ENCODE measurements at regions not wholly inside any gene's neighbourhood (a gene's known extent, or its start where the extent isn't known, plus 50 kb on each side); places are given as distances from the start of the nearest gene placed in this dataset.

DNA sequence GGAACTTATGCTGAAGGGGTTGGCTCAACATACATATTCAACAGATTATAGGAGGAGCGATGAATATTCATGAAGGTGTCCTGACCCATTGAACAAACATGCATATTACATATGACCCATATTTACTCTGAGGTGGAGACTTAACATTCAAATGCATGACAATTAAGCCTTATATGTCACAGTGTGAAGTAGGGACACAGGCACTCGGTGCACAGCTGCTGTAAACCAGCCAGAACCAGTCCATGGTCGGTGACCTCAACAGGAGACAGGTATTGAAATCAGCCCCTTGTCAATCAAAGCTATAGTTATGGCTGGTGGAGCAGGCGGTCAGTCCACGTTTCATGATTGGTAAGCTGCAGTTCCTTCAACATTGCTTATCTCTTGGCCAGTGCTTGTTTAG, 347.3 kb downstream of the THBS2 start:
- Mint-ChIP-seq H3K4me1 (peaks cover 2% of the 10 kb centered on the region), H3K27ac (no peak overlapping the region), H3K36me3 (ENCODE audit: low read depth) (peaks cover 2% of the 10 kb centered on the region), H3K4me3 (no peak overlapping the region), H3K9me3 (peaks cover 20% of the 10 kb centered on the region), H3K27me3 (ENCODE audit: insufficient read depth) (no peaks in the 10 kb centered on the region)
- 86 to 90% methylated on average over 5 of the region's 5 CpGs for WGBS, 2 experiments (ENCODE audit: insufficient coverage in 1 of 2, insufficient read length in 1 of 2)
- Histone ChIP-seq H3K4me1 (ENCODE audit: control insufficient read depth, insufficient read depth, low read length) (no peaks in the 10 kb centered on the region), H3K9me3 (ENCODE audit: control insufficient read depth, low read length) (no peaks in the 10 kb centered on the region), H3K27ac (ENCODE audit: low read depth, low read length) (no peak overlapping the region), H3K9ac (ENCODE audit: extremely low read depth, low read length, poor library complexity, severe bottlenecking) (no peak overlapping the region), H3K4me3 (ENCODE audit: low read length) (no peak overlapping the region), H3K27me3 (ENCODE audit: control insufficient read depth, insufficient read depth, low read length, poor library complexity, severe bottlenecking) (no peaks in the 10 kb centered on the region), H3K36me3 (ENCODE audit: control insufficient read depth, insufficient read depth, low read length) (no peaks in the 10 kb centered on the region)
- no peak for DNase-seq
- TF ChIP-seq, protein P1, sequence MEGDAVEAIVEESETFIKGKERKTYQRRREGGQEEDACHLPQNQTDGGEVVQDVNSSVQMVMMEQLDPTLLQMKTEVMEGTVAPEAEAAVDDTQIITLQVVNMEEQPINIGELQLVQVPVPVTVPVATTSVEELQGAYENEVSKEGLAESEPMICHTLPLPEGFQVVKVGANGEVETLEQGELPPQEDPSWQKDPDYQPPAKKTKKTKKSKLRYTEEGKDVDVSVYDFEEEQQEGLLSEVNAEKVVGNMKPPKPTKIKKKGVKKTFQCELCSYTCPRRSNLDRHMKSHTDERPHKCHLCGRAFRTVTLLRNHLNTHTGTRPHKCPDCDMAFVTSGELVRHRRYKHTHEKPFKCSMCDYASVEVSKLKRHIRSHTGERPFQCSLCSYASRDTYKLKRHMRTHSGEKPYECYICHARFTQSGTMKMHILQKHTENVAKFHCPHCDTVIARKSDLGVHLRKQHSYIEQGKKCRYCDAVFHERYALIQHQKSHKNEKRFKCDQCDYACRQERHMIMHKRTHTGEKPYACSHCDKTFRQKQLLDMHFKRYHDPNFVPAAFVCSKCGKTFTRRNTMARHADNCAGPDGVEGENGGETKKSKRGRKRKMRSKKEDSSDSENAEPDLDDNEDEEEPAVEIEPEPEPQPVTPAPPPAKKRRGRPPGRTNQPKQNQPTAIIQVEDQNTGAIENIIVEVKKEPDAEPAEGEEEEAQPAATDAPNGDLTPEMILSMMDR (conservative IDR thresholded peaks at IDR 0.05), result no peak

GRCh38 chr6:168905451-168906090, 348.1 kb downstream of the THBS2 start:
- TF ChIP-seq, protein P1 (conservative IDR thresholded peaks at IDR 0.05), result no peak
- Histone ChIP-seq H3K4me3 (ENCODE audit: low read length) (no peak overlapping the region), H3K9me3 (ENCODE audit: control insufficient read depth, low read length) (no peaks in the 10 kb centered on the region), H3K27ac (ENCODE audit: low read depth, low read length) (no peak overlapping the region), H3K9ac (ENCODE audit: extremely low read depth, low read length, poor library complexity, severe bottlenecking) (no peak overlapping the region), H3K36me3 (ENCODE audit: control insufficient read depth, insufficient read depth, low read length) (no peaks in the 10 kb centered on the region), H3K27me3 (ENCODE audit: control insufficient read depth, insufficient read depth, low read length, poor library complexity, severe bottlenecking) (no peaks in the 10 kb centered on the region), H3K4me1 (ENCODE audit: control insufficient read depth, insufficient read depth, low read length) (no peaks in the 10 kb centered on the region)
- H3K36me3 Mint-ChIP-seq (ENCODE audit: low read depth), result peaks cover 2% of the 10 kb centered on the region
- no peaks in the 10 kb centered on the region for H3K27me3 Mint-ChIP-seq (ENCODE audit: insufficient read depth)
- peaks cover 20% of the 10 kb centered on the region for H3K9me3 Mint-ChIP-seq
- H3K4me3 Mint-ChIP-seq, result no peak overlapping the region
- no peak for DNase-seq
- H3K27ac Mint-ChIP-seq, result no peak overlapping the region
- 86 to 94% methylated on average over 3 to 6 of the region's 7 CpGs for WGBS, 2 experiments (ENCODE audit: insufficient coverage in 1 of 2, insufficient read length in 1 of 2)
- H3K4me1 Mint-ChIP-seq, result peaks cover 2% of the 10 kb centered on the region

GRCh38 chr6:168903613-168904345, 349.9 kb downstream of the THBS2 start:
- H3K36me3 Mint-ChIP-seq (ENCODE audit: low read depth), result no peaks in the 10 kb centered on the region
- no peaks in the 10 kb centered on the region for H3K27me3 Mint-ChIP-seq (ENCODE audit: insufficient read depth)
- H3K27ac Mint-ChIP-seq, result no peak overlapping the region
- no peak overlapping the region for H3K9ac ChIP-seq (ENCODE audit: extremely low read depth, low read length, poor library complexity, severe bottlenecking)
- no peaks in the 10 kb centered on the region for H3K27me3 ChIP-seq (ENCODE audit: control insufficient read depth, insufficient read depth, low read length, poor library complexity, severe bottlenecking)
- peaks cover 7% of the 10 kb centered on the region for H3K9me3 Mint-ChIP-seq
- peaks cover 2% of the 10 kb centered on the region for H3K4me1 Mint-ChIP-seq
- TF ChIP-seq, protein P1 (conservative IDR thresholded peaks at IDR 0.05), result no peak
- H3K4me3 ChIP-seq (ENCODE audit: low read length), result no peak overlapping the region
- H3K9me3 ChIP-seq (ENCODE audit: control insufficient read depth, low read length), result no peaks in the 10 kb centered on the region
- no peaks in the 10 kb centered on the region for H3K4me1 ChIP-seq (ENCODE audit: control insufficient read depth, insufficient read depth, low read length)
- DNase-seq, result no peak
- no peaks in the 10 kb centered on the region for H3K36me3 ChIP-seq (ENCODE audit: control insufficient read depth, insufficient read depth, low read length)
- WGBS, 2 experiments (ENCODE audit: insufficient coverage in 1 of 2, insufficient read length in 1 of 2), result 94 to 95% methylated on average over 9 to 17 of the region's 17 CpGs
- H3K4me3 Mint-ChIP-seq, result no peak overlapping the region
- no peak overlapping the region for H3K27ac ChIP-seq (ENCODE audit: low read depth, low read length)

Data from endodermal cell (in vitro differentiated cells).